GM19240 (cell line): ENCODE measurements at regions not wholly inside any gene's neighbourhood (a gene's known extent, or its start where the extent isn't known, plus 50 kb on each side); places are given as distances from the start of the nearest gene placed in this dataset.

ENCODE experiments used
- DNase-seq: peaks from one replicate; pipeline ENCODE4 v3.0.0; 2011; ENCODE audit warnings: low spot score; ENCODE audit not compliant: insufficient read length

GRCh38 chr18:76771192-76771799 lies 51.1 kb upstream of the ZNF236 start:
- no peak for DNase-seq

- no peak for DNase-seq
These were observed 54.4 kb upstream of the ZNF236 start for GRCh38 chr18:76767954-76768353.

- no peak for DNase-seq
These were observed 55.9 kb upstream of the ZNF236 start for GRCh38 chr18:76766429-76766828.

- no peak for DNase-seq
These were observed 56.7 kb upstream of the ZNF236 start for GRCh38 chr18:76765649-76766048.

GRCh38 chr18:76764291-76764901 lies 58.0 kb upstream of the ZNF236 start:
- DNase-seq = no peak

GRCh38 chr18:76759056-76759455 lies 63.3 kb upstream of the ZNF236 start:
- DNase-seq = no peak

- no peak for DNase-seq
These were observed 64.4 kb upstream of the ZNF236 start for GRCh38 chr18:76757925-76758324.

- no peak for DNase-seq
These were observed 65.0 kb upstream of the ZNF236 start for GRCh38 chr18:76757335-76757734.

- no peak for DNase-seq
These were observed 65.7 kb upstream of the ZNF236 start for GRCh38 chr18:76756531-76757253.

- DNase-seq = no peak
These were observed 68.0 kb upstream of the ZNF236 start for GRCh38 chr18:76754351-76754750.

GRCh38 chr18:76752400-76752799 lies 70.0 kb upstream of the ZNF236 start:
- DNase-seq = no peak

GRCh38 chr18:76750917-76751890 lies 71.2 kb upstream of the ZNF236 start:
- no peak for DNase-seq

- DNase-seq = no peak
These were observed 72.1 kb upstream of the ZNF236 start for GRCh38 chr18:76750269-76750668.

GRCh38 chr18:76747676-76748075 lies 74.7 kb upstream of the ZNF236 start:
- no peak for DNase-seq

- DNase-seq = no peak
These were observed 81.0 kb upstream of the ZNF236 start for GRCh38 chr18:76741346-76741745.

- DNase-seq = no peak
These were observed 86.0 kb upstream of the ZNF236 start for GRCh38 chr18:76736309-76736708.

- DNase-seq = no peak
These were observed 91.5 kb upstream of the ZNF236 start for GRCh38 chr18:76730901-76731300.

- no peak for DNase-seq
These were observed 94.8 kb upstream of the ZNF236 start for GRCh38 chr18:76727589-76727988.

- no peak for DNase-seq
These were observed 96.9 kb upstream of the ZNF236 start for GRCh38 chr18:76725445-76725844.

- DNase-seq = no peak
These were observed 99.9 kb upstream of the ZNF236 start for GRCh38 chr18:76722224-76723061.
